NCI-H526 (cell line): ENCODE measurements at regions not wholly inside any gene's neighbourhood (a gene's known extent, or its start where the extent isn't known, plus 50 kb on each side); places are given as distances from the start of the nearest gene placed in this dataset.
"Not testable (repeated sequence)": the region's sequence is repeated elsewhere in the genome, so short reads cannot be mapped to it uniquely, and the experiment has no call there.

Source experiments
- DNase-seq, 2 experiments: peaks; one replicate each; lab custom pipeline; 2025; lab: John Stamatoyannopoulos, UW

DNA sequence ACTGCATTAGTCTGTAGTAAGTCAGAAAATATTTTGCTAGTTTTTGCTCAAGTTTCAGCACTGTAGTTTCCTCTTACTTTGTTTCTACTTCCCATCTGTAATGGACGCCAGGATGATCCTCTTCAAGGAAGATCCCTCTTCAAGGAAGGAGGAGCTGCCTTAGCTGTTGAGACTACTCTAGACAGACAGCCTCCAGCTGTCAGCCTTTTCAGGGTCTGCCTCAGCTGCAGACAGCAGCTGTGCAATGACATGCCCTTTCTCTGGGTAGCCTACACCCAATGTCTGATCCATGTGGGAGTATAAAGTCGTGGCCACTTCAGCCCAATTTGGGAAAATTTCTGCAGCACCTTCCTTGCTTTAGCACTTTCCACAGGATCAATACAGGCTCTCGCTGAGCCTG is 281.0 kb upstream of the MAOA start:
- DNase-seq = no peak

DNA sequence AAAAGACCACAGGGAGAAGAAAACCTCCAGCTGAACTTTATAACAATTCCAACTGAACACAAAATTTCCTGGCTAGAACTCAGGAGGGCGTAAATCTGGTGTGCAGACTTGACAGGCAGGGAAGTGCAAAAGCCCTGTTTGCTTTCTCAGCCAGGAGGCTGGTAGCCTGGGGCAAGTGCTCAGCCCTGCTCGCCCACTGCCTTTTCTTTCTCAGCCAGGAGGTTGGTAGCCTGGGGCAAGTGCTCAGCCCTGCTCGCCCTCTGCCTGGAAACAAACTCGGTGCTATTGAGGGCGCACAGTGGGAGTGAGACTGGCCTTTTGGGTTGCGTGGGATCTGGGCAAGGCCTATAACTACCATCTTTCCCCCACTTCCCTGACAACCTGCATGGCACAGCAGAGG is 275.4 kb upstream of the MAOA start:
- DNase-seq = no peak

DNA sequence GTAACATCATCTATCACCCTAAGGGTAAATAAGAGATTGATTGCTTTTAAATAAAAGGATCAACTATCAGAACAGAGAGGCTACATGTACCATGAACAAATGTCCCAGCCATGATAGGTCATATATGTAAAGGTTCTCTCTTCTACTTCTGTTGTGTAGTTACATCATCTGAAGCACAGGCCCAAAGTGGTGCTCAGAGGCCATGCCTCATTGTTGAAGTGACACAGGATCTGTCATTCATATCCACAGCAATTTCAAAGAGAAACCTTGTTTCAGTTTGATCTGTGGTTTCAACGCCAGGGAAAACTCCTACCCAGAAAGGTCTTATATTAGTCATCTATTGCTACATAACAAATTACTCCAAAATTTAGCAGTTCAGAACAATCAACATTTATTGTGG is 269.2 kb upstream of the MAOA start:
- DNase-seq = no peak

DNA sequence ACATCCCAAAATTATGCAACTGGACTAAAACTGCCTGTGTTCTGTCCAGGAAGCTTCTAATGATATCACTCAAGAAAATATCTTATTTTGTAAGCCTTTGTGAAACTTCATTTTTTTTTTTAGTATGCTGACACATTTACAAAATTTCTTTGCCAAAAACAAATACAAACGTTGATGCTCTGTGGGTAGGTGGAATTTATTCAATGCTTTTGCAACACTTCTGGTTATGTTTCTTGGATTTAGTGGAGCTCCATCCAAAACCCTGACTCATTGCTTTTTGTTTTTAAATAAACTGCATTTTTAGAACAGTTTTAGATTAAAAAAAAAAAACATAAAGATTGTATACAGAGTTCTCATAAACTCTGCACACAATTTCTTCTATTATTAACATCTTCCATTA is 250.9 kb upstream of the MAOA start:
- DNase-seq = no peak

DNA sequence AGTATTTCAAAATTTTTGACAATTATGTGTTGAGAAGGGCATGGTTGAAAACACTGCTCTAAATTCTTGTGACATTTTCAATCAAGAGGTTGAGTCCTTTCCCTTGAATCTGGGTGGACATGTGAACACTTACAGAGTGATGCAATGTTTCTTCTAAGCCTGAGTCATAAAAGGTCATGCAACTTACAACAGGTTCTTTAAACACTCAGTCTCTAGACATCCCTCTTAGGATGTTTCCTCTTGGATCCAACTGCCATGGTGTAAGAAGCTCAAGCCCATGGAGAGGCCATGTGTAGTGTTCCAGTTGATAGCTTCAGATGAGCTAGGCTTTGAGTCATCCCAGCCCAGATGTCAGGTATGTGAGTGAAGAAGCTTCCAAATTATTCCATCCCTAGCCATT is 232.2 kb upstream of the MAOA start:
- no peak for DNase-seq

DNA sequence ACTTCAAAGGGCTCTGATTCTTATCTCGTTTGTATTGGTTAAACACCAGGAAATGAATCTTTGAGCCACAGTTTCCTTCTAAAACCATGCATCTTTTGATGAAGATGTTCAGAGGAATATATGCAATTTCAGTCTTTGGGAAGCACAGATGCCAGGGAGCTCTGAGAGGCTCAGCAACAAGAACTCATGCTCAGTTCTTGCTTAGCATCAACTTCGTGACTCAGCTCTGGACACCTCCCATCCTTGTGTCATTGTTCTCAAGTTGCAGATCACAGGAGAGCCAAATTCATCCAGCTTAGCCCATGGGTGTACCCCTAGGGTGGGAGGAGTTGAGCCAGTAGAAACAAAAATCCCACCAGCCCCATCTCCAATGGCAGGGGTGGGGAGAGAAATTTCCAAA is 219.6 kb upstream of the MAOA start:
- no peak for DNase-seq

DNA sequence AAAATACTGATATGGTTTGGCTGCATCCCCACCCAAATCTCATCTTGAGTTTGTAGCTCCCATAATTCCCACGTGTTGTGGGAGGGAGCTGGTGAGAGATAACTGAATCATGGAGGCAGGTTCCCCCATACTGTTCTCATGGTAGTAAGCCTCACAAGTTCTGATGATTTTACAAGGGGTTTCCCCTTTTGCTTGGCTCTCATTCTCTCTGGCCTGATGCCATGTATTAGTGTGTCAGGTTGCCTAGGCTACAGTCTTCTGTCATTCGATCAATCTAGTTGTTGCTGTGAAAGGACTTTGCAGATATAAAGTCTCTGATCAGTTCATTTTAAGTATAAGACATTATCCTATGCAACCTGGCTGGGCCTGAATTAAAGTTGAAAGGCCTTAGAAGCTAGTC is 209.3 kb upstream of the MAOA start:
- DNase-seq = no peak

DNA sequence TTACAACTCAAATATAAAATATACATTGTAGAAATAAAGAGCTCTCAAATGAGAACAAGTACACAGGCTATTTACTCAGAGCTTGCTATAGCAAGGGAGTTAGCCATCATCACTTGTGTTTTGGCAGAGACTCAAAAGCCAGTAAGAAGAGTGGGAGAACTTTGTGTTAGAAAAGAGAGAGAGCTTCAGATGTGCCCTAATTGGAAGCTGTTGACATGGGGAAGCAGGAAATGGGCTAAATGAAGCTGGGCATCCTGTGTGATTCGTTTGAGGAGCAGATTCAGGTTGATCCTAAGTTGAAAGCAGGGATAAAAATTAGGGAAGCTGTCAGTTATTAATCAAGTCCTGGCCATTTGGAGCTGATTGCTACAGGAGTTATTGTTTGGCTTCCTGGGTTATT is 207.4 kb upstream of the MAOA start:
- no peak for DNase-seq

DNA sequence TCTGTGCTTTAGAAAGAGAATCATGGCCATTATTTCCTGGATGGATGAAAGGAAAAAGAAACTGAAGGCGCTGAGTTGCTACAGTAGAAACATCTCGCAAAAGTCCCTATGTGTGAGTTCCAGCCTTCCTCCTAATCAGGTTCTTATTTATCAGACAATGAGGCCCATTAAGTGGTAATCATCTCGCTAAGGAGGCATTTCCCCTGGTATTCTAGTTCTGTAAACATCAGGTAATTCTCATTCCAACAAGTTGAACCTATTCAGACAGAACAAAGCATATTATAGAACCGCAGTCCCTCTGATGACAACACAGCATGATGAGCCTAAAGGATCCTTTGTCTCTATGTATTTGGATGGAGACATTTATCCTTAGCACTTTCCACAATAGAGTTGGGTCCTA is 205.7 kb upstream of the MAOA start:
- no peak for DNase-seq

DNA sequence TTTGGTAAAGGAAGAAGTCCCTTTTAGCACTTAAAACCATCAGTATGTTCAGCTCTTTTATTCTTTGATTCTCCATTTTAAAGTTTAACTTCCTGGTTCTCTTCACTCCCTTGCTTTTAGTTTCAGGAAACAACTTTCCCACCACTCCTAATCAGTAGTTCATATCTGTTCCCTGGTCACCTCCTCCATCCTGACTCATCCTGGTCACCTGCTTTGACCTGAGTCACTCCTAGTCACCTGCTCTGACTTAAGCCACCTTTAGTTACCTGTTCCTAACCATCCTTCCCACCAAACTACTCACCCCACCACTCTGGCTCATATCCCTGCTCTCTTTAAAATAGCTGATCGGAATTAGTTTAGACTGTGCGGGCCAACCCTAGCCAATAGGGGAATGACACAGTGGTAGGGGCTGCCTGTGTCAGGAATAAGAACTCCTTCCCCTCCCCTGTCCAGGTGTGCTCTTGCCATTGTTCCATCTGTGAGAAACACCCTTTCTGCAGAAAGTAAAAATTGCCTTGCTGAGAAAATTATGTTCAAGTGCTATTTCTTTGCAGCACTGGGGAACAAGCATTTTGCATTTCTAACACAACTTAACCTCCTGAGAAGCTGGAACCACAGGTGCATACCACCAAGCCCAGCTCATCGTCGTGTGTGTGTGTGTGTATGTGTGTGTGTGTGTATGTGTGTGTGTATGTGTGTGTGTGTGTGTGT is 204.0 kb upstream of the MAOA start:
- not testable (repeated sequence) for DNase-seq

DNA sequence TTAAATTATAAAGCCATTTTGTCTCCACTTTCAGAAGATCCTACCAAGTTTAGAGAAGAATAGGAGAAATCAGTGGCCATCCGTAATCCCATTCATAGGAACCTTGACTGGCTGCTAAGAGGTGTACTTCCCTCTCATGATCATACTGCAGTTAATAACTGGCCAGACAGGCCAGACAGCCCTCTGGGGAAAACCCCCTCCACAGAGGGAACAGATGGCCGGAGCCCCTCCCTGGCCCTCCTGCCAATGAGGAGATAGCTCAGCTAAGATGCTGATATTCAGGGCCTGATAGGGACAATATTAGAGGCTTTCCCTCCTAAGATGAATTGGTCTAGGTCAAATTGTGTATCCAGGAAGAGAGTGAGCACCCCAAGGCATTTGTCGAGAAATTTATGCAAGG is 200.0 kb upstream of the MAOA start:
- no peak for DNase-seq

DNA sequence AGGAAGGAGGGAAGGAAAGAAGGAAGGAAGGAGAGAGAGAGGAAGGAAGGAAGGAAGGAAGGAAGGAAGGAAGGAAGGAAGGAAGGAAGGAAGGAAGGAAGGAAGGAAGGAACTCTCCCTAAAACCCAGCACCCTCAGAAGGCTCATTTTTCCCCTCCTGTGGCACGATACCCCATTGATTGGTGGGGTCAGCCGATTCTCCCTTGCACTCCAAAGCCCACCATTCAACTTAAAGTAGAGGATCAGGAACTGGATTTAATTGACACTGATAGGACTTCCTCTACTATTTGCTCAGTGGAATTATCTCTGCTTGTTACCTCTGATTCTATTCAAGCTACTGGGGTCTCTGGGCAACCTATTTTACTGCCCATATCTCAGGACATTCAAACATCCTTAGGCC is 199.2 kb upstream of the MAOA start:
- DNase-seq = no peak

DNA sequence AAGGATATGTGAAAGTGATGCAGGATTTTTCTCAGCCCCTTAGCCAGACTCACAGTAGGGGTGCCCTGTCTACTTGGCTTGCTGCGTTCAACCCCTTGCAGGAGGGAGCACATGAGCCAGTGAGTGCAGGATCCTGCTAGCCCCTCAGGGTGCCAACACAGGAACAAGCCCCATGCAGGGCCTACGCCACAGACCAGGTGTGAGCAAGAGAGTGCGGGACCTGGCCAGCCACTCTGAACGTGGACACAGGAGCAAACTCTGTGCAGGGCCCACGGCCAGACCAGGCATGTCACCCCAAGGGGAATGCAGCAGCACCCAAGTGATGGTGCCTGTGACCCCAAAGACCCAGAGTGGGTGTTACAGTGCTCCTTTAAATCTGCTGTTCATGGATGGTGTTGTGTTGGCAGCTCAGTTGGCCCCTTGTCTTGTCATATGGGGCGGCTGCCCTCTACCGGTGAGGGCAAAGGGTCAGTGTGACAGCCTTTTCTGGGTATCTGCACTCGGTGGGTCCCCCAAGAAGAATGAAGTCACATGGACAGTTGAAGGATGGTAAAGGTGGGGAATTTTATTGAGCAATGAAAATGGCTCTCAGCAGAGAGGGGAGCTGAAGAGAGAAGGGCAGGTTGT is 188.4 kb upstream of the MAOA start:
- DNase-seq = no peak

DNA sequence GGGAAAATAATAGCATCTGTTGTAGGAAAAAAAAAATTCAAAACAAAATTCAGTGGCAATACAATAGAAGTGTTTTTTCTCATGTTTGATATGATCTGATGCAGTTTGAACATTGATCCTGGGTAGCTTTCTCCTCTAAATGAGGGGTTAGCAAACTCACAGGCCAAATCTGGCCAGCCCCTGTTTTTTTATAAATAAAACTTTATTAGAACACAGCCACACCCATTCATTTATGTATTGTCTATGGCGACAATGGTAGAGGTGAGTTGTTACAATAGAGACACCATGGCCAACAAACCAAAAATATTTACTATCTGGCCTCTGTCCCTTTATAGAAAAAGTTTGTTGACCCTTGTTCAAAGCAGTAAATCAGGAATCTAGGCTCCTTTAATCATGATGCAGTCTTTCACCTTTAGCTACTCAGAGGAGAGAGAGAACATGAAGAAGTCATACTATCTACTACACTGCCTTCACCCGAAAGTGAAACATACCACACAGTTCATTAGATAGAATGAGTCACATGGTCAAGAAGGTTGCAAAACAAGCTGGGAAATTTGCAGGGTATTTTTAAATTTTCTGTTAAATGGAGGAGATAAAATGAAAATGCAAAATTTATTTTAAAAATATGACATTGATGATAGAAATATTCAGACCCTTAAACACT is 186.6 kb upstream of the MAOA start:
- DNase-seq = no peak

DNA sequence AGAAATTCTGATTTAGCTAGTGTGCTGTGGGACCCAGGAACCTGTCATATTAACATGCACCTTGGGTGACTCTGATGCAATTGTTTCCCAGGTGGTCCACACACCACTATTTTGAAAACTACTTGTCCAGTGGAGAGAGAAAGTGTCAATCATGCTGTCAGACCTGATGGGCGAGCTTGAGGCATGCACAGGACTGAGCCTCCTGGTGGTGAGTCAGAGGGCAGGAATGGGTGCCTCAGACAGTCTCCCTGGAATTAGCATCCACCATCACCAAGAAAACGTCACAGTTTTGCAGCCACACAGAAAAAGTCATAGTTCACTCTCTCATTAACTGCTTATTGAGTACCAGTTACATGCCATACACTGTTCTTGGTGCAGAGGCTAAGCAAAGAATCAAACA is 181.8 kb upstream of the MAOA start:
- no peak for DNase-seq

DNA sequence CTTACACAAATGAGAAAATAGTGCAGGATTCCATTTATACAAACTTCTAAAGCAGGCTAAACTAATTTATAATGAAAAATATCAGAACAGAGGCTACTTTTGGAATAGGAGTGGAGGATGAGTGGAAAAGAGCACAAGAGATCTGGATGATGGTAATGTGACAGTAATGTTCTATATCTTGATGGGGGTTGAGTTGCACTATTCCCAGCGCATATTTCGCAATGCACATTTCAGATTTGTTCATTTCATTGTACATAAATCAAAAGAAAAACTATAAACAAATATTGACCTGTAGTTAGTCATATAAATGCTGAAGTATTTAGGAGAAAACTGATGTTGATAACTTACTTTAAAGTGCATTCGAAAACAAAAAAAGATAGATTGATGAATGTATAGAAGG is 177.0 kb upstream of the MAOA start:
- DNase-seq = no peak

DNA sequence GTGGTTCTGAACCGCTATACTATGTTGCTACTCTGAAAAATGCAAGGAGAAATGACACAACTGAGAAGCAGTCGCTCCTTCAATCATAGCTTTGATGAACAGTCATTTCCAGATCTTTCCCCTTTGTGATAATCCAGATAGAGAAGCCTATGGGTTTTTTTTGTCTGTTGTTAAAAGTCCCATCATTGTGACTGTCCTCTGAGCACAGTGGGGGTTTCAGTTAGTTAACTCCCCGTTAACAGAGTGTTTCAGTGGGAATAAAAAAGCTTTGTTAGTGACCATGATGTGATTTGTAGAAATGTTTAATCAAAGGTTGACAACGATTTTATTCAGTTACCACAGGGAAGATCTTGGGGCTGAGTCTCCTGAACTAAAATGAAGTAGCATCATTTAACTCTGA is 176.2 kb upstream of the MAOA start:
- DNase-seq = no peak

DNA sequence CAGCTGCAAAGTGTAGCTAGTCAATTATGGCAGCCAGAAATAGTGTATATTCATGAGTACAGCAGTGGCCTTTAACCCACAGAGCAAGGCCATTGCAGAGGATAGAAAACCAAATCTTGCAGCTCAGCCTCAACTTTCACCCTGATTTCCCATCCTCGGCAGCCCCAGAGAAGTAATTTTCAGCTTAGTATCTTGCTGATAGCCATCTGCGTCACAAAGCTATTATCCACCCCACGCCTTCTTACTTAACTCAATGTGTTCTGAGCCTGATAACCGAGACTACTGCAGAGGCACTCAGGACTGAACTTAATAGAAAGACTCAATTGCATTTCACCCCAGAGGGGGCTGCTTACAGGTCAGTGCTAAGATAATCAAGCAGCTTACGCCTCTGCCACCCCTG is 174.5 kb upstream of the MAOA start:
- no peak for DNase-seq

DNA sequence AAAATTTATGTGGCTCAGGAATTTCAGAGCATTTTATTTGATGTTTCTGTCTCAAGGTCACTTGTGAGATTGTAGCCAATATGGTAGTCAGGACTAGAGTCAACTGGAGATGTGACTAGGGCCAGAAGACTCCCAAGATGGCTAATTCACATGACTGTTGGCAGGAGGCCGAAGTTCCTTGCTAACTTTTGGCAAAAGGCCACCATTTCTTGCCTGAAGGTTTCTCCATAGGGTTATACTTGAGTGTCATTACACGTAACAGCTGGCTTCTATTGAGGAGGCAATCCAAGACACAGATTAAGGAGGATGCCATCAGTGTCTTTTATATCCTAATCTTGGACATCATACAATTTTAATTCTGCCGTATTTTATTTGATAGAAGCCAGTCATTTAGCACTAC is 162.3 kb upstream of the MAOA start:
- DNase-seq = no peak

DNA sequence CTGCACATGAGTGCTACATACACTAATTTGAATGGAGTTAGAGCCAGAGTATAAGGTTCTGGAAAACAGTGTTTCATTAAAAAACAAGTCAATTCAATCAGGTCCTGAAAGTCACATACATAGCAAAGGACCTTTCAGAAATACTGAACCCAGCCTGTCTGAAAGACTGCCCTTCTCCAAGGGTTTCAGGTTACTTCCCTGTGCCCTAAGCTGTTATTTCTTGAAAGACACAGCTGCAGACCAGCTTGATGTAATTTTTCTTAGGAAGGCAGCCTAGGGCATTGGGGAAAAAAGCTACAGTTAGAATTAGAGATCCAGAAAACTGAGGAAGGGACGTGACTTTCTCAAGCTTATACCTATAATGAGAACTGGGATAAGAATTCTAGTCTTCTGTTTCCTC is 155.9 kb upstream of the MAOA start:
- no peak for DNase-seq

DNA sequence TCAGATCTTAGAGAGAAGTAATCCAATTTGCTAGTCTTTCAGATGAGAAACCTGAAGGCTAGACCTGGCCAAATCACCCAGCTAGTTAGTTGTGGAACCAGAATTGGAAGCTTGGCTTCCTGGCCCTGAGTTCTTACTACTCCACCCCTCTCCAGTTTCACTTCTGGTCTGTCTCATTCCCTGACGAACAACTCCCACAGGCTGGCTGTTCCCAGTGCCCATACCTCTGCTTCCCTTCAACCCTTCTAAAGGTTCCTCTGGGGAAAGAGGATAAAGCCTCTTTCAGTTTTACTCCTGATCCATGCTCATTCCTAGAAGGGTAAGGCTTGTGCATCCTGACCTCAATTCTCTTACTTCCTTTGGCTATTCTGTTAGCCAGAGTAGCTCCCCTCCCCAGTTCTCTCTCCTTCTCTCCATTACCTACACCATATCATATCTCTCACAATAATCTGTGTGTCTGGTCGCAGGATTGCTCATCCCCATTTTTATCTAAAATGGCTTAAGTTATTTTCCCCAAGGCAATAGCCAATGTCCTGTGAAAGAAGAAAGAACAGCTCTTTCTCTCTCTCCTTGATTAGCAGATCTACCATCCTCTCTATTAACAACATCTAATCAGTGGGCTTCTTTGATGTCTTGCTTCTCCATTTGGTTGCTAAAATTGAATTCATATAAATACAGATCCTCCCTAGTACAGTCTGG is 155.0 kb upstream of the MAOA start:
- no peak for DNase-seq

DNA sequence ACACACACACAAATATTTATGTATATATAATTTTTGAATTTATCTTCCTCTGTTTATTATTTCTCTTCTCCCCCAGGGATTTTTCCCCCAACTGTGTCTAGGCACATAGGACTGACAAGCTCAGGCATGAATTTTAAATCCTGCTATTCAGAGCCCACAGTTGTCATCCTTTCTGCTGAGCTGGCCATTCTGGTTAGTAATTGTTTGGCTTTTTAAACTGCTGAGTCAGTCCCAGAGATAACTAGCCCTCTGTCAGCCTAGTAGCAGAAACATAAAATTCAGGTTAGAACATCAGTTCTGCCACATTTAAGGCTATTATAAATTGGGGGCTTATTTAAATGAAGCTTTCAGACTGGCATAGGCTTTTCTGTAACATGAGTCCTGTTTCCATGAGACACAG is 151.7 kb upstream of the MAOA start:
- DNase-seq = no peak

DNA sequence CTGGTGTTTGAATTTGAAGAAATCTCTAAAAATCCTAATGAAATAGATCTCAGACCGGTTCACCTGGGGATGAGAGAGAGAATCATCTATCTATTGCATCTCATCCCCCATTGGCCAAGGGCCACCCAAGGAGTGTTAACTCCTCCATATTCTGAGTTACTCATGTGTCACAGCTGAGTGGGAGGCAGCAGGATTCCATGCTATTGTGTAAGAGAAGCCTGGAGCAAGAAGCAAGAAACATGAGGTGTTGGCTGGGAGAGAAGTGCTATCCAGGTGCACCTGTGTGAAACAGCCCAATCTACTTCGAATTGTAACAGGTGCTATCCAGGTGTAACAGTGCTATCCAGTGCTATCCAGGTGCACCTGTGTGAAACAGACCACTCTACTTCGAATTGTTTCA is 150.3 kb upstream of the MAOA start:
- DNase-seq = no peak
